Left renal cortex interstitium (tissue), 4 donors: ENCODE measurements at regions not wholly inside any gene's neighbourhood (a gene's known extent, or its start where the extent isn't known, plus 50 kb on each side); places are given as distances from the start of the nearest gene placed in this dataset.
A peak's percentile ranks its signal among the peaks of the same experiment; 100 is the strongest.

ENCODE experiments used
- DNase-seq, 4 donors: peaks; one replicate each; pipeline ENCODE4 v3.0.0-alpha.2; 2013; ENCODE audit warnings: low read depth in 4 of 4, low spot score in 2 of 4, missing footprints in 1 of 4

- no peak for DNase-seq
Measured at GRCh38 chr4:37054531-37055077, 189.9 kb upstream of the NWD2 start.

- DNase-seq, result no peak
Measured at GRCh38 chr4:37058826-37059225, 185.7 kb upstream of the NWD2 start.

GRCh38 chr4:37066159-37066558, 178.4 kb upstream of the NWD2 start:
- no peak for DNase-seq

- no peak for DNase-seq
Measured at GRCh38 chr4:37068580-37068979, 176.0 kb upstream of the NWD2 start.

GRCh38 chr4:37070041-37070440, 174.5 kb upstream of the NWD2 start:
- peak in 1 of 4 donors; percentile 3 for DNase-seq

GRCh38 chr4:37071576-37071975, 173.0 kb upstream of the NWD2 start:
- no peak for DNase-seq

GRCh38 chr4:37073226-37073840, 171.2 kb upstream of the NWD2 start:
- DNase-seq, result no peak

GRCh38 chr4:37082912-37083311, 161.6 kb upstream of the NWD2 start:
- DNase-seq, result no peak

- DNase-seq, result no peak
Measured at GRCh38 chr4:37095925-37096324, 148.6 kb upstream of the NWD2 start.

GRCh38 chr4:37101182-37101581, 143.4 kb upstream of the NWD2 start:
- DNase-seq, result no peak

GRCh38 chr4:37101686-37102085, 142.9 kb upstream of the NWD2 start:
- no peak for DNase-seq

- DNase-seq, result no peak
Measured at GRCh38 chr4:37109756-37110155, 134.8 kb upstream of the NWD2 start.

GRCh38 chr4:37124800-37125199, 119.7 kb upstream of the NWD2 start:
- no peak for DNase-seq

GRCh38 chr4:37126051-37126450, 118.5 kb upstream of the NWD2 start:
- DNase-seq, result no peak

- DNase-seq, result no peak
Measured at GRCh38 chr4:37130465-37130864, 114.1 kb upstream of the NWD2 start.

GRCh38 chr4:37132351-37132974, 112.1 kb upstream of the NWD2 start:
- DNase-seq, result no peak

- no peak for DNase-seq
Measured at GRCh38 chr4:37132975-37133360, 111.6 kb upstream of the NWD2 start.

GRCh38 chr4:37138019-37138653, 106.4 kb upstream of the NWD2 start:
- no peak for DNase-seq

- DNase-seq, result no peak
Measured at GRCh38 chr4:37138789-37139188, 105.8 kb upstream of the NWD2 start.

GRCh38 chr4:37139987-37140386, 104.6 kb upstream of the NWD2 start:
- no peak for DNase-seq

- DNase-seq, result no peak
Measured at GRCh38 chr4:37146260-37146659, 98.3 kb upstream of the NWD2 start.
